ENCODE measurements at regions not wholly inside any gene's neighbourhood (a gene's known extent, or its start where the extent isn't known, plus 50 kb on each side); places are given as distances from the start of the nearest gene placed in this dataset.

GRCh38 chr3:36633060-36633459, 131.3 kb downstream of the DCLK3 start:
- no peak overlapping the region for H3K27ac ChIP-seq
- no peaks in the 10 kb centered on the region for H3K36me3 ChIP-seq
- H4K20me1 ChIP-seq = no peaks in the 10 kb centered on the region
- no peak overlapping the region for H3K4me3 ChIP-seq
- H3K4me1 ChIP-seq = no peaks in the 10 kb centered on the region
- no peaks in the 10 kb centered on the region for H3K27me3 ChIP-seq
- no peak overlapping the region for H3K4me2 ChIP-seq
- H3K9me3 ChIP-seq = no peaks in the 10 kb centered on the region; the same call in 1 of the 2 replicates
- H3K9ac ChIP-seq = no peak overlapping the region
- TF ChIP-seq Cebpa-rat (IDR thresholded peaks at IDR 0.05) = peak; percentile 29; the same call in 1 of the 2 replicates

- Histone ChIP-seq H3K9ac (no peak overlapping the region), H3K4me1 (peaks cover 5% of the 10 kb centered on the region), H3K27me3 (no peaks in the 10 kb centered on the region), H3K4me3 (no peak overlapping the region), H3K9me3 (no peaks in the 10 kb centered on the region; the same call in 1 of the 2 replicates), H3K4me2 (no peak overlapping the region), H3K36me3 (no peaks in the 10 kb centered on the region), H3K27ac (no peak overlapping the region), H4K20me1 (no peaks in the 10 kb centered on the region)
- TF ChIP-seq Cebpa-rat (IDR thresholded peaks at IDR 0.05) = no peak
Measured at GRCh38 chr3:36631549-36631948, 132.8 kb downstream of the DCLK3 start.

GRCh38 chr3:36615861-36616260, 148.5 kb downstream of the DCLK3 start:
- Histone ChIP-seq H3K9me3 (no peaks in the 10 kb centered on the region), H3K27me3 (no peaks in the 10 kb centered on the region), H4K20me1 (no peaks in the 10 kb centered on the region), H3K4me1 (no peaks in the 10 kb centered on the region), H3K9ac (no peak overlapping the region), H3K4me2 (no peak overlapping the region), H3K4me3 (no peak overlapping the region), H3K27ac (no peak overlapping the region), H3K36me3 (no peaks in the 10 kb centered on the region)
- TF ChIP-seq Cebpa-rat (IDR thresholded peaks at IDR 0.05) = no peak

- no peak for TF ChIP-seq Cebpa-rat (IDR thresholded peaks at IDR 0.05)
- no peaks in the 10 kb centered on the region for H3K36me3 ChIP-seq
Measured at GRCh38 chr3:36606871-36607765, 157.2 kb downstream of the DCLK3 start.

GRCh38 chr3:36603423-36603822, 160.9 kb downstream of the DCLK3 start:
- no peak for TF ChIP-seq Cebpa-rat (IDR thresholded peaks at IDR 0.05)
- Histone ChIP-seq H3K4me3 (no peak overlapping the region), H3K4me2 (no peak overlapping the region), H3K9ac (no peak overlapping the region), H3K27ac (no peak overlapping the region), H3K27me3 (no peaks in the 10 kb centered on the region), H4K20me1 (no peaks in the 10 kb centered on the region), H3K9me3 (no peaks in the 10 kb centered on the region), H3K4me1 (no peaks in the 10 kb centered on the region), H3K36me3 (no peaks in the 10 kb centered on the region)

More at GRCh38 chr3:36606871-36607765, 157.2 kb downstream of the DCLK3 start:
- H3K4me3 ChIP-seq = no peak overlapping the region
- H3K9ac ChIP-seq = no peak overlapping the region
- H3K4me1 ChIP-seq = no peaks in the 10 kb centered on the region
- H4K20me1 ChIP-seq = no peaks in the 10 kb centered on the region
- H3K27me3 ChIP-seq = no peaks in the 10 kb centered on the region
- H3K4me2 ChIP-seq = no peak overlapping the region
- no peak overlapping the region for H3K27ac ChIP-seq
- no peaks in the 10 kb centered on the region for H3K9me3 ChIP-seq

- no peaks in the 10 kb centered on the region for H3K27me3 ChIP-seq
- H4K20me1 ChIP-seq = no peaks in the 10 kb centered on the region
- TF ChIP-seq Cebpa-rat (IDR thresholded peaks at IDR 0.05) = no peak
- no peak overlapping the region for H3K9ac ChIP-seq
- H3K9me3 ChIP-seq = no peaks in the 10 kb centered on the region
- H3K36me3 ChIP-seq = no peaks in the 10 kb centered on the region
- H3K4me1 ChIP-seq = peaks cover 5% of the 10 kb centered on the region; the same call in 1 of the 2 replicates
- no peak overlapping the region for H3K4me3 ChIP-seq
- H3K4me2 ChIP-seq = no peak overlapping the region
- no peak overlapping the region for H3K27ac ChIP-seq
Measured at GRCh38 chr3:36600404-36600803, 163.9 kb downstream of the DCLK3 start.
